ENCODE measurements at regions not wholly inside any gene's neighbourhood (a gene's known extent, or its start where the extent isn't known, plus 50 kb on each side); places are given as distances from the start of the nearest gene placed in this dataset.
"Not testable (repeated sequence)": the region's sequence is repeated elsewhere in the genome, so short reads cannot be mapped to it uniquely, and the experiment has no call there.

GRCh38 chr1:121587777-121588176 is 403.0 kb downstream of the SRGAP2C start:
- POLR2A ChIA-PET (ENCODE audit: low non-redundant PET): no interaction called here
- CTCF ChIA-PET: no interaction called here
- no peak overlapping the region for H3K27ac ChIP-seq
- DNase-seq (ENCODE audit: low spot score): peak; percentile 25
- TF ChIP-seq, protein P1, sequence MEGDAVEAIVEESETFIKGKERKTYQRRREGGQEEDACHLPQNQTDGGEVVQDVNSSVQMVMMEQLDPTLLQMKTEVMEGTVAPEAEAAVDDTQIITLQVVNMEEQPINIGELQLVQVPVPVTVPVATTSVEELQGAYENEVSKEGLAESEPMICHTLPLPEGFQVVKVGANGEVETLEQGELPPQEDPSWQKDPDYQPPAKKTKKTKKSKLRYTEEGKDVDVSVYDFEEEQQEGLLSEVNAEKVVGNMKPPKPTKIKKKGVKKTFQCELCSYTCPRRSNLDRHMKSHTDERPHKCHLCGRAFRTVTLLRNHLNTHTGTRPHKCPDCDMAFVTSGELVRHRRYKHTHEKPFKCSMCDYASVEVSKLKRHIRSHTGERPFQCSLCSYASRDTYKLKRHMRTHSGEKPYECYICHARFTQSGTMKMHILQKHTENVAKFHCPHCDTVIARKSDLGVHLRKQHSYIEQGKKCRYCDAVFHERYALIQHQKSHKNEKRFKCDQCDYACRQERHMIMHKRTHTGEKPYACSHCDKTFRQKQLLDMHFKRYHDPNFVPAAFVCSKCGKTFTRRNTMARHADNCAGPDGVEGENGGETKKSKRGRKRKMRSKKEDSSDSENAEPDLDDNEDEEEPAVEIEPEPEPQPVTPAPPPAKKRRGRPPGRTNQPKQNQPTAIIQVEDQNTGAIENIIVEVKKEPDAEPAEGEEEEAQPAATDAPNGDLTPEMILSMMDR (conservative IDR thresholded peaks at IDR 0.05; ENCODE audit: low read depth): no peak

- TF ChIP-seq, protein P1 (conservative IDR thresholded peaks at IDR 0.05; ENCODE audit: low read depth): no peak
- CTCF ChIA-PET: no interaction called here
- H3K27ac ChIP-seq: no peak overlapping the region
- POLR2A ChIA-PET (ENCODE audit: low non-redundant PET): no interaction called here
- no peak for DNase-seq (ENCODE audit: low spot score)
Observed at GRCh38 chr1:121594096-121594495, 409.3 kb downstream of the SRGAP2C start.

- no peak overlapping the region for H3K27ac ChIP-seq
- POLR2A ChIA-PET (ENCODE audit: low non-redundant PET): no interaction called here
- CTCF ChIA-PET: no interaction called here
- DNase-seq (ENCODE audit: low spot score): no peak
- TF ChIP-seq, protein P1 (conservative IDR thresholded peaks at IDR 0.05; ENCODE audit: low read depth): no peak
Observed at GRCh38 chr1:121595089-121595488, 410.3 kb downstream of the SRGAP2C start.

GRCh38 chr1:121604843-121605444 is 420.2 kb downstream of the SRGAP2C start:
- DNase-seq (ENCODE audit: low spot score); CTCF ChIA-PET; POLR2A ChIA-PET (ENCODE audit: low non-redundant PET); H3K27ac ChIP-seq: not testable (repeated sequence)

DNA sequence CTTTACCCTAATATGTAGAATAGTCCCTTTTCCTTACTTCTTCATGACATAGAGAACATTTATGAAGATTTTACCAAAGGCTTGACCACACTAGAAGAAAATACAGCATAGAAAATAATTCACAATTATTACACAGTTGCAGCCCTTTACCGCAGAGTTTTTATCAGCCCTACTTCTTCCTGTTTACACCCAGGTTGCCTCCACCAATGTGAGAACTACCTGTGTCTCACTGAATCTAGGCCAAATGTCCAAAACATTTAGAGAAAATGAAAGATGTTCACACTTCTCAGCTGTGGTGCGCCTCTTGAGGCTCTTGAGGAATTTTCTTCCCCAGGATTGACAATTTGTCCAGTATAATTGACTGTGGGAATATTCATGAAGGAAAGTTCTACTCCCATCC is 422.7 kb downstream of the SRGAP2C start:
- POLR2A ChIA-PET (ENCODE audit: low non-redundant PET); H3K27ac ChIP-seq; CTCF ChIA-PET; DNase-seq (ENCODE audit: low spot score): not testable (repeated sequence)
